ENCODE measurements at regions not wholly inside any gene's neighbourhood (a gene's known extent, or its start where the extent isn't known, plus 50 kb on each side); places are given as distances from the start of the nearest gene placed in this dataset.

- no peak for TF ChIP-seq NFRKB (IDR thresholded peaks at IDR 0.05)
- TF ChIP-seq ZNF384 (IDR thresholded peaks at IDR 0.05) = no peak
- no peak for TF ChIP-seq BHLHE40 (IDR thresholded peaks at IDR 0.05; ENCODE audit: borderline replicate concordance)
- no peak for TF ChIP-seq TARDBP (IDR thresholded peaks at IDR 0.05)
- TF ChIP-seq SP1 (IDR thresholded peaks at IDR 0.05) = no peak
- no peak for TF ChIP-seq ARNT (IDR thresholded peaks at IDR 0.05)
- no peak for TF ChIP-seq FOXM1 (IDR thresholded peaks at IDR 0.05; ENCODE audit: borderline replicate concordance)
Observed at GRCh38 chr11:21656065-21656464, 536.8 kb upstream of the ANO5 start.

Measured in HEK293T (cell line).